ENCODE measurements at regions not wholly inside any gene's neighbourhood (a gene's known extent, or its start where the extent isn't known, plus 50 kb on each side); places are given as distances from the start of the nearest gene placed in this dataset.

GRCh38 chrX:1027133-1027532 is 185.3 kb downstream of the CRLF2 start:
- BruUV-seq (replicated peaks) = no TSS peak

GRCh38 chrX:1026263-1027015 is 186.0 kb downstream of the CRLF2 start:
- Histone ChIP-seq H3K9me3 (ENCODE audit: low read depth, low read length, poor library complexity, severe bottlenecking) (peaks cover 4% of the 10 kb centered on the region), H3K4me1 (ENCODE audit: insufficient read depth, low read length, poor library complexity, severe bottlenecking) (no peaks in the 10 kb centered on the region), H3K4me3 (ENCODE audit: low read depth, low read length, poor library complexity, severe bottlenecking) (no peak overlapping the region), H3K27ac (ENCODE audit: low read depth, low read length, poor library complexity, severe bottlenecking) (no peak overlapping the region), H3K36me3 (ENCODE audit: insufficient read depth, low read length, poor library complexity, severe bottlenecking) (no peaks in the 10 kb centered on the region), H3K27me3 (replicated peaks; ENCODE audit: insufficient read depth, low read depth, low read length, poor library complexity) (no peaks in the 10 kb centered on the region)
- no TSS peak for BruUV-seq (replicated peaks)
- POLR2A ChIA-PET (ENCODE audit: low non-redundant PET) = no interaction called here
- CTCF ChIA-PET = no interaction called here
- intact Hi-C loops (cut with micrococcal nuclease; ENCODE audit: unreplicated experiment) = no loop called here
- DNase-seq (ENCODE audit: low spot score) = no peak
- TF ChIP-seq EZH2 (IDR thresholded peaks at IDR 0.05; ENCODE audit: borderline replicate concordance, low read depth, low read length, poor library complexity, severe bottlenecking) (no peak), CTCF (conservative IDR thresholded peaks at IDR 0.05; ENCODE audit: low read depth, low read length) (no peak)

More at GRCh38 chrX:1027133-1027532, 185.3 kb downstream of the CRLF2 start:
- TF ChIP-seq CTCF (conservative IDR thresholded peaks at IDR 0.05; ENCODE audit: low read depth, low read length) (no peak), EZH2 (IDR thresholded peaks at IDR 0.05; ENCODE audit: borderline replicate concordance, low read depth, low read length, poor library complexity, severe bottlenecking) (no peak)
- Histone ChIP-seq H3K27ac (ENCODE audit: low read depth, low read length, poor library complexity, severe bottlenecking) (no peak overlapping the region), H3K4me1 (ENCODE audit: insufficient read depth, low read length, poor library complexity, severe bottlenecking) (no peaks in the 10 kb centered on the region), H3K27me3 (replicated peaks; ENCODE audit: insufficient read depth, low read depth, low read length, poor library complexity) (no peaks in the 10 kb centered on the region), H3K36me3 (ENCODE audit: insufficient read depth, low read length, poor library complexity, severe bottlenecking) (no peaks in the 10 kb centered on the region), H3K9me3 (ENCODE audit: low read depth, low read length, poor library complexity, severe bottlenecking) (no peaks in the 10 kb centered on the region), H3K4me3 (ENCODE audit: low read depth, low read length, poor library complexity, severe bottlenecking) (no peak overlapping the region)
- ChIA-PET POLR2A (ENCODE audit: low non-redundant PET) (no interaction called here), CTCF (no interaction called here)
- intact Hi-C loops (cut with micrococcal nuclease; ENCODE audit: unreplicated experiment) = no loop called here
- no peak for DNase-seq (ENCODE audit: low spot score)

- POLR2A ChIA-PET (ENCODE audit: low non-redundant PET) = no interaction called here
- intact Hi-C loops (cut with micrococcal nuclease; ENCODE audit: unreplicated experiment) = no loop called here
Measured at GRCh38 chrX:1025413-1025812, 187.0 kb downstream of the CRLF2 start.

More at GRCh38 chrX:1025413-1025812, 187.0 kb downstream of the CRLF2 start:
- no peak for DNase-seq (ENCODE audit: low spot score)
- Histone ChIP-seq H3K36me3 (ENCODE audit: insufficient read depth, low read length, poor library complexity, severe bottlenecking) (no peaks in the 10 kb centered on the region), H3K4me1 (ENCODE audit: insufficient read depth, low read length, poor library complexity, severe bottlenecking) (no peaks in the 10 kb centered on the region), H3K9me3 (ENCODE audit: low read depth, low read length, poor library complexity, severe bottlenecking) (peaks cover 8% of the 10 kb centered on the region), H3K4me3 (ENCODE audit: low read depth, low read length, poor library complexity, severe bottlenecking) (no peak overlapping the region), H3K27ac (ENCODE audit: low read depth, low read length, poor library complexity, severe bottlenecking) (no peak overlapping the region), H3K27me3 (replicated peaks; ENCODE audit: insufficient read depth, low read depth, low read length, poor library complexity) (no peaks in the 10 kb centered on the region)
- CTCF ChIA-PET = no interaction called here
- TF ChIP-seq CTCF (conservative IDR thresholded peaks at IDR 0.05; ENCODE audit: low read depth, low read length) = no peak
- TF ChIP-seq EZH2 (IDR thresholded peaks at IDR 0.05; ENCODE audit: borderline replicate concordance, low read depth, low read length, poor library complexity, severe bottlenecking) = no peak
- no TSS peak for BruUV-seq (replicated peaks)

Data from A673 (cell line).